Peyer's patch (tissue), 4 donors: ENCODE measurements at regions not wholly inside any gene's neighbourhood (a gene's known extent, or its start where the extent isn't known, plus 50 kb on each side); places are given as distances from the start of the nearest gene placed in this dataset.

Experiments used
- CTCF ChIP-seq, 6 experiments: fragments of 450-650 bp in 4 of 6; fragments of 200-600 bp in 2 of 6; sonication (generic) in 1 of 6; IDR thresholded peaks; one replicate each; pipeline ENCODE4 v1.5.1; 2017 to 2019; ENCODE audit warnings: antibody characterized with exemption in 6 of 6, mild to moderate bottlenecking in 3 of 6, moderate library complexity in 1 of 6
- POLR2A ChIP-seq, 2 donors: fragments of 450-650 bp; IDR thresholded peaks; one replicate each; pipeline ENCODE4 v1.5.1; 2017; ENCODE audit warnings: antibody characterized with exemption in 2 of 2, mild to moderate bottlenecking in 2 of 2, moderate library complexity in 2 of 2

GRCh38 chr15:45980366-45980765, 345.5 kb downstream of the SQOR start:
- TF ChIP-seq CTCF (IDR thresholded peaks at IDR 0.05) (no peak), POLR2A (IDR thresholded peaks at IDR 0.05) (no peak)
